Stimulated activated CD8-positive, alpha-beta memory T cell treated with anti-CD3 and anti-CD28 coated beads, Interleukin-15, amount 100 ng/mL, for 48 hours (primary cell): ENCODE measurements at regions not wholly inside any gene's neighbourhood (a gene's known extent, or its start where the extent isn't known, plus 50 kb on each side); places are given as distances from the start of the nearest gene placed in this dataset.
"Not testable (repeated sequence)": the region's sequence is repeated elsewhere in the genome, so short reads cannot be mapped to it uniquely, and the experiment has no call there.

Experiments
- DNase-seq, 2 donors: peaks; one replicate each; pipeline ENCODE4 v3.0.0-alpha.2; 2020; ENCODE audit warnings: low read depth in 2 of 2

DNA sequence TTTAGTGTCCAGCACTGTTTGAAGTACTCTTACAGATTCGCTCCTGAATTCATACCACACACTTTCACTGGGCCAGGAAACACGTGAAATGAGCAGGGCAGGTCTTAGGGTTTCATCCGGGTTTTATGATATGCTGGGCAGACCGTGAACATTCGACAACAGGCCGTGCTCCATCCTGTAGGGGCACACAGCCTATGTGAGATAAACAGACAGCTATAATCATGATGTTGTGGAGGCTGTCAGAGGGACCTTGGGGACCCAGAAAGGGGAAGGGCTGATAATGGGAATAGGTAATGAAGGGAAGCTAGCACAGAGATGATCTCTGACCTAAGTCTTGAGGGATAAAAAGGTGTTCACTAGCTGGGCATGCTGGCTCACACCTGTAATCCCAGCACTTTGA lies 110.4 kb downstream of the RIN2 start:
- no peak for DNase-seq

DNA sequence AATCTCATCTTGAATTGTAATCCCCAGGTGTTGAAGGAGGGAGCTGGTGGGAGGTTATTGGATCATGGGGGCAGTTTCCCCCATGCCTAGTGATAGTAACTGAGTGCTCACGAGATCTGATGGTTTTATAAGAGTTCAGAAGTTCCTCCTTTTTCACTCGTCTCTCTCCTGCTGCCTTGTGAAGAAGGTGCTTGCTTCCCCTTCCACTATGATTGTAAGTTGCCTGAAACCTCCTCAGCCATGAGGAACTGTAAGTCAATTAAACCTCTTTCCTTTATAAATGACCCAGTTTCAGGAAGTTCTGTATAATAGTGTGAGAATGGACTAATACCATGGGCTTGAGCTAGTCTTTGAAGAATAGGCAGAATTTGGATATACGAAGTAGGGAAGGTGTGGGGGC lies 113.9 kb downstream of the RIN2 start:
- no peak for DNase-seq

DNA sequence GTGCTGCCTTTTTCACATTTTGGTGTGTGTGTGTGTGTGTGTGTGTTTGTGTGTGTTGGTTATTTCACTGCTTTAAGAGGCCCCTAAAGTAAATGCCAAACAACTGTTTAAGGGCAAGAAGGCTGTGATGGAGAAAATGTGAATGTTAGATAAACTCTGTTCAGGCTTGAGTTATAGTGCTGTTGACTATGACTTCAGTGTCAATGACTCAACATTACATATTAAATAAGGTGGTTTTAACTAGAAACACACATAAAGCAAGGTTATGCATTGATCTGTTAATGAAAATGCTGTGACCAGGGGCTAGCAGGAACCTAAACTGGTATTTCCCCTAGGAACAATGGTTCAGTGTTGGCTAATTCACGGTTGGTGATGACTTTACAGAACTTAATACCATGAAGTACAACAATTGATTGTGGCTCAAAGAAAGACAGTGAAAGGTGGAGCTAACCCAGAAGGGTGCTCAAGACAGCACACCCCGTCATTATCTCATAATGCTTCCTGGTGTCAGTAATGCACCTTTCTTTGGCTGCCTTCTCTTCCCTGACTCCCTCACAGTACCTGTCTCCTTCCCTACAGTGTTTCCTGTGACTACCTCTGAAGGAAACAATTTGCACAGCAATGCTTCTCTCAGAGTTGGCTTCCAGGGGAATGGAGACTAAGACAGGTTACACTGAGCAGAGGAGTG lies 116.1 kb downstream of the RIN2 start:
- DNase-seq, result no peak

DNA sequence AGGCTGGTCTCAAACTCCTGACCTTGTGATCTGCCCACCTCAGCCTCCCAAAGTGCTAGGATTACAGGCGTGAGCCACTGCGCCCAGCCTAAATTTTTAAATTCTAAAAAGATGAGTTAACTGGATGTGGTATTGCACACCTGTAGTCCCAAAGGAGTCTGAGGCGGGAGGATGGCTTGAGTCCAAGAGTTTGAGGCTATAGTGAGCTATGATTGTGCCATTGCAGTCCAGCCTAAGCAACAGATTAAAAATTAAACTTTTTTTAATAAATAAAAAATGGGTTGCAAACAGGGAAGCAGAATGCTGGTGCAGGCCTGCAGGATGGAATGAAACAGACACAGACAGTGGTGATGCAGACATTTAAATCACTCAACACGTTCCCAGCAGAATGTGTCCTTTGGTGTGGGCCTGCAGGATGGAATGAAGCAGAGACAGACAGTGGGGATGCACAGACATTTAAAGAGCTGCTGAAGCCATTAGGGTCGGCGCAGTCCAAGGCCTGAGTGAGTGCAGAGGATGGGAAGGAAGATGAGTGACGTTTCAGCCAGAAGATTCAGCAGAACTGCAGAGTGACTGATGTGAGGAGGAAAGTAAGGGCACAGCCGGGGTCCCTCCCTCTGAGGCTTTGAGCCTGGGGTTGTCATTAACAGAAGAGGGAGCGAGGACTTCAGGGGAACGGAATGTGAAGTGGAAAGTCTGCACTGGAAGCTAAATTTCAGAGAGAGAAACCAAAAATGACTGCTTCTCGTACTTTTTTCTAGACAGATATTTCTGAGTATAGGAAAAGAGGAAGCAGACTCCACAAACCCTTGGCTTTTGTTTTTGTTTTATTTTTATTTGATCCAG lies 117.5 kb downstream of the RIN2 start:
- DNase-seq, result no peak

DNA sequence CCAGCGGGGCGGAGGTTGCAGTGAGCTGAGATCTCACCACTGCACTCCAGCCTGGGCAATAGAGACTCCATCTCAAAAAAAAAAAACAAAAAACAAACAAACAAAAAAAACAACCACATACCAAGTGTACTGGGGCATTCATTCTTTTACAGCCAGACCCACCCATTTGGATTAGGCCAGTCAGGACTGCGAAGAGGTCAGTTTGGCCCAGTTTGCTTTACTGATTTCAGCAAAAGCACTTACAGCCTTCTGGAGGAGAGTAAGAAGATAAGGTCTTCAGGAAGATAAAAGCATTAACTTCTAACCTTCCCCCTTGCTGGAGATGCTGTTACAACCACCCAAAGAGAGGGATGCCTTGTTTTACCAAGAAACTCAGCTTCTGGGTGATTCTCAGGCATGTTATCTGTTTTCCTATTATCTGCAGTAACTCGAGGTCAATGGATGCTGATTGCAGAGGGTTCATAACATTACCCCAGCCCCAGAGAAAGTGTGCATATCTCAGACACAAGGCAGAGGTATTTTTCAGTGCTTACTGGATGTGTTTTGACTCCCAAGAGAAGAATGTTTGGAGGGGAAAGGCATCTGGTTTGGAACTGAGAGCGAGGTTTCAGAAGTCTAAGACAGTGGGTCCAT lies 118.9 kb downstream of the RIN2 start:
- no peak for DNase-seq

DNA sequence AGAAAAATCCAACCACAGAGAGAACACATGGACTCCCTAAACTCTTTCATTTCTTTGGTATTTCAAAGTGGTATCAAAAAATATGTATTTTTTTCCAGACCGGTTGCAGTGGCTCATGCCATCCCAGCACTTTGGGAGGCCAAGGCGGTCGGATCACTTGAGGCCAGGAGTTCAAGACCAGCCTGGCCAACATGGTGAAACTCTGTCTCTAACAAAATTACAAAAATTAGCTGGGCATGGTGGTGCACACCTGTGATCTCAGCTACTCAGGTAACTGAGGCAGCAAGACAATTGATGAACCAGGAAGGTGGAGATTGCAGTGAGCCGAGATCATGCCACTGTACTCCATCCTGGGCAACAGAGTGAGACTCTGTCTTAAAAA lies 121.8 kb downstream of the RIN2 start:
- DNase-seq, result not testable (repeated sequence)

DNA sequence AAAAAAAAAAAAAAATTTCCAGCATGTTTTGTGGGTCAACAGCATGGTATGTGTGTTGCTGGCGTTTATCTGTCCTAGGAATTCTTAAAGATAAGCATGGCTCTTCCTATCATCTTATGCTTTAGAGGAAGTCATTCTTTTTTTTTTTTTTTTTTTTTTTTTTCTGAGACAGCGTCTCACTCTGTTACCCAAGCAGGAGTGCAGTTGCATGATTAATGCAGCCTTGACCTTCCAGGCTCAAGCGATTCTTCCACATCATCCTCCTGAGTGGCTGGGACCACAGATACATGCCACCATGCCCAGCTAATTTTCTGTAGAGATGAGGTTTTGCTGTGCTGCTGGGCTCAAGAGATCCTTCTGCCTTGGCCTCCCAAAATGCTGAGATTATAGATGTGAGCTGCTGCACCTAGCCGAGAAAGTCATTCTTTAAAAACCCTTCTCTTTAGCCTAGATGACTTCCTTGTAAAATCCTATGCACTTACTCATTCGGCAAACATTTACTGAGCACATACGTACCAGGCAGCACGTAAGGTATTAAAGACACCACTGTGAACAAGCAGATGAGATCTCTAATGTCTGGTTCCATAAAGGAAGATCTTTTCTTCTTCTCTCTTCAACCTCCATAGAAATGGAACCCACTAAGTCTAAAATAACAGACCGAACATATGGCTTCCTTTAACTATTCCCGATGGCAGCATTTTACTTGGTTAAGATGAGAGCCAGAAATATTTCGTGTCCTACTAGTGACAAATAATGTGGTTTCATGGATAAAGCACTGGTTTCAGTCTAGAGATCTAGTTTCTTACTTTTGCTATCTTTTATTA lies 122.4 kb downstream of the RIN2 start:
- DNase-seq, result no peak

DNA sequence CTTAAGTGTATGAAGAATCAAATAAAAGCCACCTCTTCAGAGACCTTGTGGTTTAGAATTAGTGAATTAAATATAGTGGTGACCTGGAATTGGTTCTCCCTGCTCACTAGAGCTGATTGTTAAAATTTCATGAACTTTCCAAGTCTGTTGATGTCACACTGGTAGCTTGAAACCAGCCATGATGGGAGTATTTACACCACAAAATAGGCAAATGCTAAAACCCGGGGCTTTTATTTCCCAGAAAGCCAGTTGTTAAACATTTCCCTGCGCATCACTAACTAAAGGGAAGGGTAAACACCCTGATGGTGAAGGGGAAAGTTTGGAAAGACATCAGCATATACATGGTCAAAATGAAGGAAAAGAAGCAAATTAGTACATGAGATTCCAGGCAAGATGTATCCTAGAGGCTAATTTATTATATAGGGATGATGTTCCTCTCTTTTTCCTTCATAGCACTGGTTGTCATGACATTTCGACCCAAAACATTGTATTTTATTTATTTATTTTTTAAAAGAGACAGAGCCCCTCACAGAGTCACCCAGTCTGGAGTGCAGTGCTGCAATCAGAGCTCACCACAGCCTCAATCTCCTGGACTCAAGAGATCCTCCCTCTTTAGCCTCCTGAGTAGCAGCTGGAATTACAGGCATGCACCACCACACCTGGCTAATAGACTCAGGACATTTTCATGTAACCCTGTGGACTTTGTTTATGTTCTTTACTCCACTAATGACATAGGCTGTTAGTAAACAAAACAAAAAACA lies 123.2 kb downstream of the RIN2 start:
- no peak for DNase-seq

DNA sequence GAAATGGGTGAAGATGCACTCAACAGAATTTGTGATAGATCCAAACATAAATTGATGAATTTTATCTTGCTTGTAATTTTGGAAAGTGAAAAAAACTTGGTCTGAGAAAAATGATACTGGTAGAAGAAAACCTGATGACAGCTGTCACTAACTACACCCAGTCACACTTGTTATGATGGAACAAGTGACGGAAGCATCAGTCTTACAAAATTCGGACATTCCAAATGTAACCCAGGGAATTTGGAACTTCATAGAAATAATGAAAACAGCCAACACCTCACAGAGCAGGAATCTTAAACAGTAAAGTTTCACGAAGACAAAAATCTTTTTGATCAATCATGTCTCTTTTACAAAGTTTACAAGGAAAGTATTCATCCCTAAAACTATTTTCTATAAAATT lies 123.9 kb downstream of the RIN2 start:
- no peak for DNase-seq

DNA sequence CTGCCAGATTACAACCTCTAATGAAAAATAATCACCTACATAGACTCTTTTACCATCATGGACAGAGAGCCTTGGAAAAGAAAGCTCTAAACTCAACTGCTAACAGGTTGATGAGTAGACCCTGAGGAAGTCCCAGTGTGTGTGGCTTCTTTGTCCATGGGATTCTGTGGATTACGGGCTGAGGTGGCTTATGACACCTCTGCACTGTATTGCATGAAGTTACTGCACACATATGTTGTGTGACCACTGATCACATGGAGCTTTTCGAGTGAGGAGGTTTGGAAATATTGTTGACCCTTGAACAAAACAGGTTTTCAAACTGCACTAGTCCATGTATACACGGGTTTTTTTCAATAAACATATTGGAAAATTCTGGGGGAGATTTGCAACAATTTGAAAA lies 124.4 kb downstream of the RIN2 start:
- no peak for DNase-seq

DNA sequence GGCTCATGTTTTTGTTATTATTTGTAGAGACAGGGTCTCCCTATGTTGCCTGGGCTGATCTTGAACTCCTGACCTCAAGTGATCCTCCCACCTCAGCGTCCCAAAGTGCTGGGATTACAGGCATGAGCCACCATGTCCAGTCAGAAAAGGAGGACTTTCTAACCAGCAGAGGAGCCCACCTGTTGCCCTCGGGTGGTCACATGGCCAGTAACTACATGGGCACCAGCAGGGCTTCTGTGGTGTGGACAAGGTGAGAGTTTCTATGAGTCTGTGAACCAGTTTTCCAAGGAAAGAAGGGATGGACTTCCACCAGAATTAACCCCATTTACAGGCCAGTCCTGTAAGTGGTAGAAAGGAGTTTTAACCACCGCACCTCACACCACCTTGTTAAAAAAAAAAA lies 125.4 kb downstream of the RIN2 start:
- DNase-seq, result no peak

DNA sequence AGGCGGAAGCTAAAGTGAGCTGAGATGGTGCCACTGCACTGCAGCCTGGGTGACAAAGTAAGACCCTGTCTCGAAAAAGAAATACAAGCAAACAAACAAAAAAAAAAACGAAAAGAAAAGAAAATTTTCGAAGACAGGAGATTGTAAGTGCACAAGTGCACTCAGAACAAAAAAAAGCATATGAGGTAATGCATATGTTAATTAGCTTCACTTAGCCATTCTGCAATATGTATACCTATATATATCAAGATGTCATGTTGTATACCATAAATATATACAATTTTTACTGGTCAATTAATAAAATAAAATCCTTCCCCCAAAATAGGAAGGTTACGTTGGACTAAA lies 127.5 kb downstream of the RIN2 start:
- DNase-seq, result no peak

DNA sequence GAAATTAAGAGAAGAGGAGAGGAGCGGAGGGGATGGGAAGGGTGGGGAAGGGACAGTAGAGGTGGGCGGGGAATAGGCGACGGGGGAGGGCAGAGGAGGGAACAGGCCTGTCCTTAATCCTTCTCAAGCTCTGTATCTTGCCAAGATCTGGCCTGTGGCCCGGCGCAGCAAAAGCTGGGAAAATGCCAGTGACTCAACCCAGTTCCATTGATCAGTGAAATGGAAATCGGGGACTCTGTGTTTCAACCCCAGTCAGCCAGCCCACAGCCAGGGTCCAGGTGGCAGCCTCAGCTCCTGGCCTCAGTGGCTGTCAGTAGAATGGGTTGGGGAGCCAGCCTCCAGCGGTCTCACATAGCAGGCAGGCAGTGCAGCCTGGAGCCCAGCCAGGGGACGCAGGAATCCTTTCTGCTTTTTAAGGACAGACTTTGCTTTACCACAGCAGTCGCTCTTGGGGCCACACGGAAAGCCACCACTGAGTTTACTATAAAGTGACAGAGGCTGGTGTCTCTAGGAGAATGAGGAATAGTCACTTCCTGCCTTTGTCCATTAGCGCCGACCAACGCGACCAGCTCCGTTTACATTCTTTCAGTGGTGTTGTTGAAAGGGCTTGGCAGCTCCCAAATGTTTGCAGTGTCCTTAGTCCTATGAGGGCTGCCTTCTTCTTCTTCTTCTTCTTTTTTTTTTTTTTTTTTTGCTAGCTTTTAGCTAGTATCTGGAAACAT lies 128.0 kb downstream of the RIN2 start:
- no peak for DNase-seq

DNA sequence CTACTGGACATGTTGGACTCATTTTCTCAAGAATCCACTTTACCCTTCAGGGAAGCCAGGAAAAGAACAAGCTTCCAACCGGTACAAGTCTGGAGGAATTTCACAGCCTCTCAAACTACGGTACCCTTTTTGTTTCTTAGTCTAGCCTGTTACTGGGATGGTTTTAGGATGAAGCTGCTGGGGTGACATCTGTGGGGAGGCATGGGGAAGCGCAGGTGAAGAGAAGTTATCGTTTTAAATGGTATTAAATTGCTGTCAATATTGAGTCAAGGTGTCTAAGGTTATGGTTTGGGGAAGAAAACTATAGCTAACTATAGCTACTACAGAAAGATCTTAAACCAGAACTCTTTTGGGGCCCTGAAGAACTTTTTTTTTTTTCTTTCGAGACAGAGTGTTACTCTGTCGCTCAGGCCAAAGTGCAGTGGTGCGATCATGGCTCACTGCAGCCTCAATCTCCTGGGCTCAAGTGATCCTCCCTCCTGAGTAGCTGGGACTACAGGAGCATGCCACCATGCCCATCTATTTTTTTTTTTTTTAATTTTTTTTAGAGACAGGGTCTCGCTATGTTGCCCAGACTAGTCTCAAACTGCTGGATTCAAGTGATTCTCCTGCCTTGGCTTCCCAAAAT lies 128.7 kb downstream of the RIN2 start:
- DNase-seq, result no peak

DNA sequence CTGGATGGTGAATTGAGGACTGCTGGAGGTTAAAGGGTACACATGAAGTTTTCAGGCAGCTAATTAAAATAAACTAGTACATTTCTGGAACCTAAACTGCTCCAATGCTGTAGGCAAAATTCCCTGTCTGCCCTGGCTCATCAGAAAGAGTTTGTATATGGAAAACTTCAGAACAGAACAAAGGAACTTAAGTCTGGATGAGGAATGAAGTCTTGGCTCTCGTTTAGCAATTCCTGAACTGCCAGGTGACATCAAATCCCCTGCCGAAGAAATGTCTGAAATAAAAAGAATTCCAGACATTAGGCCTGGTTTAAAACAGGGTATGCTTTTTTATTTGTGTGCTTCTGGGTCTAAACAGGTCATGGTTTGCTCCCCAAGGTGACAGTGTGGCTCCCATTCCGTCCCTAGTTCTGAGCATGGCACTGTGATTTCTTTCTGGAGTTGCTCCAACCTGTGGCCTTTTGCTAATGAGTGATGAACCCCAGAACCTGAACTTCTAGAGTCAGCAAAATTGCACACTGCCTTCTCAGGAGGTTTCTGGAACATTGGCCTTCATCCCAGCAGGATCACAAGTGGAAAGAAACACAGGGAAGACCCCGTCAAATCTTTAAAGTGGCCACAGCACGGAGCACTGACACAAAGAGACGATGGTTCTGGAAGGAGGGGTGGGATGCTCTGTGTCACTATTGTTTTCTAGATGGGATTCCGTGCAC lies 129.4 kb upstream of the NAA20 start:
- DNase-seq, result no peak

DNA sequence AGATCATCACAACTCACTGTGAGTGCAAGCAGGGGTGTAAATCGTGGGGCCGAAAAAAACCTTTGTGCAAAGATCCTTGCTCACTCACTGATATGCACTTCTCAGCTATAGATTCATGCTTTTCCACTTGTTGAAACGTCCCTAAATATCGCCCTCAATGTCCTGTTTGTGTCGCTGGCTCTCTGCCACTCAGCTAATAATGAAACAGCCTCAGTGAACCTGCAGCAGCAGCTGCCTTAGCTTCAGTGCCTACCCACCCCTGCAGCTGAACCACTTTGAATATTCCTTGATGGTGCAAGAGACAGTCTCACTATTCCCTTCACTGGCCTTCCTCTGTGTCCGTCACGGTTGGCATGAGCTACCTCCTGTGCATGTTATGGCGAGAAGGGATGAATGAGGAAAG lies 128.9 kb upstream of the NAA20 start:
- no peak for DNase-seq

DNA sequence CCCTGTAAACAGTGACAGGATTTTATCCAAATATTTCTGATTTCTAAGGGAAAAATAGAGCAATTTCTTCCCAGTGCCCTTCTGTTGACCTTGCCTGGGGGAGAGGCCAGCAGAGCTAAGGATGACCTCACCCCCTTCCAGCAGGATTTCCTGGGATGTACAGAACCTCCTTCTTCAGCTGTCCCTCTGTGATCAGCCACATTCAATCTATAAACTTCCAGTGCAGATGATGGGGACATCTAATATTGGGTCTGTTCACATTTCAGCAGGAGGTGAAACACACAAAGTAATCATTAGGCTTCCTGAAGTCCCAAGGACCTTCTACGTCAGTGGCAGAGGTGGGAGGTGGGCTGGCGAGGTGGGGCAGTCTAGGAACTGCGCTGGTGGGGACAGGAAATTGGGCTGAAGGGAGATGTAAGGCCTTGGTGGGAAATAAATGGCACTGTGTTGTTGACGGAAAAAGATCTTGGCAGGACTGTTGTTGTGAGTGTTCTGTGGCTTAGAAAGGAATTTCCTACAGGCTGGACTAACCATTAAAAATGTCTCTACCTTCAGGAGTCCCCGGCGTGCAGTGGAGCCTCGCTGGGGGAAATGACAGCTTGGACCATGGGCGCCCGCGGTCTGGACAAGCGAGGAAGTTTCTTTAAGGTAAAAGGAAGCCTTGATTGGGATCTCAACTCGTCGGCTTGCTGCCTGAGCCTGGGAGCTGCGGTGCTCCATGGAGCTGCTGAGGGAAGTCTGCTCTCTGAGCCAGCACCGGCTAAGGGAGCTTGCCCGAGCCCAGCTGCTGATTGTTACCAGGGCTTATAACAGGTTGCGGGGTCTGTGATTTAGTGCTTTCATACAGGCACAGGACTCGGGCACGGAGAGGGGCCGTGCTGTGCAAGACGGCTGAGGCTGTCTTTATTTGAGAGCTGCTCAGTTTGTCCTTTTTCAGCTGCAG lies 127.9 kb upstream of the NAA20 start:
- DNase-seq, result no peak

DNA sequence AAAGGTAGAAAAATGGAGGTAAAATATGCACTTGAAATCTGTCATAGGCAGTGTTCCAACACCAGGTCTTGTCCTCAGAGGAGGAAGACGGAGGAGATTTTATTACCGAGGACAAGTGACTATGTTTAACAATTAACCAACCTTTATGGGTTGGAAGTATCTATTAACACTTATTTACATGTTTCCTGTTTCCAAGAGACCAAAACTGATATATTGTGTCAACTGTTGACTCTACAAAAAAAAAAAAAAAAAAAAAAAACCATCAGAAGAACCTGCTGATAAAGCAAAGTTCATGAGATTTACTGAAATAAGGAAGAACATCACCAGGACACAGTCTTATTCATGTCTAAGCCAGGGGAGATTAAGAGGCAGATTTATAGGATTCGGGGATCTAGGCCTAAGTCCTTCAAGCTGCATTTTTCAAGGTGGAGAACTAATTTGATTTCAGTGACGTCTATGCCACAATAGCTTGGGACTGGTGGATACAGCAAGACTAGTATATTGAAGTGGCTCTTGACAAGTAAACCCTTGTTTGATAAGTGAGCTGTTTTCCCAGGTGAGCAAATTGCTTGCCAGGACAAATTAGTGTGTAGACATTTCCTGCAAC lies 126.6 kb upstream of the NAA20 start:
- no peak for DNase-seq
